GM18907 (cell line): ENCODE measurements at regions not wholly inside any gene's neighbourhood (a gene's known extent, or its start where the extent isn't known, plus 50 kb on each side); places are given as distances from the start of the nearest gene placed in this dataset.

Experiments
- ATAC-seq: cut with Tn5 transposase; IDR thresholded peaks from one replicate; pipeline ENCODE4 v1.9.1; 2021; ENCODE audit warnings: mild to moderate bottlenecking, moderate library complexity; ENCODE audit not compliant: unreplicated experiment

DNA sequence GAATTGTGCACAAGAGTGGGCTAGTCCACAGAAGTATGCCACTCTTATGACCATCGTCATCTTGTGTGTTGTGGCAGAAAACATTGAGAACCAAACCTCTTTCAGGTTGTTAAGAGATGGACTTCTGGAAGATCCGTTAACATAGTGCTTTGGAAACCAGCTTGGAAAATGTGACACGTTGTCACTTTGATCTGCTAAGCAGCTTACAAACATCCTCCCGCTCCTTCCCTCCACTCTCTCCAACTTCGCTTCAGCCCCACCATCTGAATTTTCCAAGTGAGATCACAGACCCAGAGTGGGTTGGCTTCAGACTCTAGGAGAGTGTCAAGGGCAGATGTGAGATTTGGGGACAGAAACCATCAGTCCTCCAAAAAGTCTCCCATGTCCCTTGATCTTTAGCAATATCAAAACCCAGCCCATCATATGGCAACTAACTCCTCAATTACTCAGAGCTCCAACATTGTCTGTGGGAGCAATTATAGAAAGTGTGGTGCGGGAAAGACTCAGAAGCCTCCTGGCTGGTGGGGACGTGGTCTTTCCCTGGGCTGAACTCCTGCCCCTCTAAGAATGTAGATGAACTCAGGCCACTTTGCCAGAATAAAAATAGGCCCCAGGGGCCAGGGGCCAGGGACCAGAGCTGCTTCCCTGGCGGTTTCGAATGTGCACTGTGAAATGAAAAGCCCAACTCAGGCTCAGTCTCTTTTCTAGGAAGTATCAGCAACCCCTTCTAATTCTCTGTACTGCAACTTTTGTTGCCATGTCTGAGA, 129.5 kb downstream of the SLC38A6 start:
- ATAC-seq, result no peak

DNA sequence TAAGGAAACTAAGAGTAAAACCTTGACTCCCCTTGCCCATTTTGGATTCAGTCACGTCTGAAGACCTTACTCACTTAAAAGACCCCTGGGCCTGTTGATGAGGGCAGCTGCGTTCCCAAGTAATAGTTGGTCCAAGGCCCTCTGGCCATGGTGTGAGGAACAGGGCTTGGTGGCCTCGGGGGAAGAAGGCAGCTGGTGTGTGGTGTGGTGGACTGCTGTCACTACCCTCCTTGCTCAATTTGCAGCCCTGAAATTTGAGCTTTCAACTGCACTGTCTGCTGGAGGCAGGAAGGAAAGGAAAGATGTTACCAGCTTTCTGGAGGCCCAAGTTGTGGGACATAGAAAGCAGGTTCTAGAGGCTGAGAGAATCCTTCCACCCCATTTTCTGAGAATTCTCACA, 128.2 kb downstream of the SLC38A6 start:
- ATAC-seq, result no peak

DNA sequence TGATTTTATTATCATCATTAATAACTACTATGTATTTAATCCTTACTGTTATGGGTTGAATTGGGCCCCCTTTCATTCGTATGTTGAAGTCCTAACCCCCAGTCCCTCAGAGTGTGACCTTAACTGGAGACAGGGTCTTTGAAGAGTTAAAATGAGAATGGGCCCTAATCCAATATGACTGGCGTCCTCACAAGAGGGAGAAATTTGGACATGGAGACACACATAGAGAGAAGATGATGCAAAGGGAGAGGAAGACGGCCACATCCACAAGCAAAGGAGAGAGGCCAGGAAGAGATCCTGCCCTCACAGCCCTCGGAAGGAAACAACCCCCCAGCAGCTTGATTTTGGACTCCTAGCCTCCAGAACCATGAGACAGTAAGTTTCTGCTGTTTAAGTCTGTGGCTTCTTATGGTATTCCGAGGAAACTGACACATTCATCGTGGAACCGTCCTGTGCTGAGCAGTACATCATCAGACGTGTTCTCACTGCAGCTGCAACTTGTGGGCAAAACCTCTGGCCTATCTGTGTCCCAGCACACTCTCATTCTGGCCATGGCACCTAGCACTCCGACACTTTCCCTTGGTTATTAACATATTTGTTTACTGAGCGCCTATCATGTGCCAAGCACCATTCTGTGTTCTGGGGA, 127.6 kb downstream of the SLC38A6 start:
- ATAC-seq, result no peak

DNA sequence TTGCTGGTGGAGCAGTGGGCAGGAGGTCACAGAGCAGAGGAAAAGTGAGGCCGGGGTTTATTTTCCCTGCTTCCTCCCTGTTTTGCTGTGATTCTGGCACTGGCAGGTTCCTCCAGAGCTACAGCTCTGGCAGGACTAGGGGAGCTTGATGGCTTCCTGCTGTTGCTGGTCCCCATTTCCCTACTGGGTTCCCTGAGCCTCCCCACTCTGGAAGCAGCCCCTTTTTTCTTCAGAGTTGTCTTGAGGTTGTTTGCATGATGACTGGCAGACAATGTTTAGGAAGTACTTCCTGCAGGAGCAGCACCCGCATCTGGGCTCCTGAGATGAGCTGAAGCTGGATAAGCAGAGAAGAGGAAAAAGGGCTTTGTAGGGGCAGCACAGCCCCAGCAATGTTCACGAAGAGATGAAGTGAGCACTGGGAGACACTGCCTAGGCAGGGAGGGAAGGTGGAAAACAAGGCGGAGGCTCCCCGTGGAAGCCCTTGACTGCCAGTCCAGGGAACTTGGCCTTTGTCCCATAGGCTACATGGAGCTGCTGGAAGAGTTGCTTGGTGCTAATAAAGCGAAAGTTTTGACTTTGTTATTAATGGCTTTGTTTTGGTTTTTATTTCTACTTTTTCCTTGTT, 126.9 kb downstream of the SLC38A6 start:
- no peak for ATAC-seq

DNA sequence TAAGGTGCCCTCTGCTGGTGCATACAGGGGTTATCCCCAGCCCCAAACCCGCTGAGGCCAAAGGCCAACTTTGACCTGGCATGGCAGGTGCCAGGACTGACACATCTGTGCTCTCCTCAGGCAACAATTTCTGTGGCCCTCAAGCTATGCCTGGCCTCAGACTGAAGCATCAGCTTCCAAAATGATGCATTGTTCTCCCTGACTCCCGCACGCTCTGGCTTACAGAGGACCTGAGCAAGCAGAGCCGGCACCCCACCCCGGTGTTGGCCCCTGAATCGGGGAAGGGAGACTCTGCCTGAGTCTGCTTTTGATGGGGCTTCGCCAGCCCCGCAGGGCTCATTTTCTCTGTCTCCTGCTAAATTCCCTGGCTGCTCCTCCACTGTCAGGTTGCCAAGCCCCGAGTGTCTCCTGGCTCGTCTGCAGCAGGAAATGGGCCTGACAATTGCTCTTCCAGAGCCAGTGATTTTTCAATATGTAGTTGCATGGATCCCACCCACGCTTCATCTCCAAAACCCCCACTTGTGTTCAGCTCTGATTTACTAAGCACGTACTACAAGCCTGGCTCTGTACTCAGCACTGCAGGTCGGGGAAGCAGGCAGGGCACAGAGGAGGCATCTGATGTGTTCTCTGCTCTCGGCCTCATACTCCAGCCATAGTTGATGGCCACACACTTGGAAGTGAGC, 126.1 kb downstream of the SLC38A6 start:
- ATAC-seq, result no peak

DNA sequence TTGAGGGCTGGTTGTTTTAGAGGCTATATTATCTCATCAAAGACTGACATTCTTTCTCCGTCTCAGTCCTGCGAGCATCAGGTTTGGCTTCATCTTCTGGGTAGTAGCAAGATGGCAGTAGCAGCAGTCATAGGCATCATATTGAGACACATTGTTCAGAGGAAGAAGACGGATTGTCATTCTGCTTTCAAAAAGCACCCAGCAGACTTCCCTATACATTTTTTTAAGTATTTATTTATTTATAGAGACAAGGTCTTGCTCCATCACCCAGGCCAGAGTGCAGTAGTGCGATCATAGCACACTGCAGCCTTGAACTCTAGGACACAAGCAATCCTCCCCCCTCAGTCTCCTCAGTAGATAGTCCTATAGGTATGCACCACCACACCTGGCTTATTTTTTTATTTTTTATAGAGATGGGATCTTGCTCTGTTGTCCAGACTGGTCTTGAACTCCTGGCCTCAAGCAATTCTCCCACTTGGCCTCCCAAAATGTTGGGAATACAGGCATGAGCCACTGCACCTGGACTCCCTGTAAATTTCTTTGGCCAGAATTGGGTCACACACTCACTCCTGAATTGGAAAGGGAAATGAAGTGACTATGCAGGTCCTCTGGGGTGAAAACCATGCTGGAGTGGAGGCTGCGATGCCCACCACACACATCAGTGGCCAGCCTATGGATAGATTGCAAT, 125.4 kb downstream of the SLC38A6 start:
- no peak for ATAC-seq

DNA sequence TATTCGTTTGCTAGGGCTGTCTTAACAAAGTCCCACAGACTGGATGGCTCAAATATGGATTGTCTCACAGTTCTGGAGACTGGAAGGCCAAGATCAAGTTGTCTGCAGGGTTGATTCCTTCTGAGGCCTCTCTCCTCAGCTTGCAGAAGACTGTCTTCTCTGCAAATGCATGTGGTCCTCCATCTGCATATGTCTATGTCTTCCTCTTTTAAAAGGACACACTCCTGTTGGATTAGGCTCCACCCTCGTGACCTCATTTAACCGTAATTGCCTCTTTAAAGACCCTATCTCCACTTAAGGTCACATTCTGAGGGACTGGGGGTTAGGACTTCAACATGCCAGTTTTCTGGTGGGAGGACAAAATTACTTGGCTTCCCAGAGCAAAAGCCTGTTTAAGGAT, 123.3 kb downstream of the SLC38A6 start:
- ATAC-seq, result no peak

DNA sequence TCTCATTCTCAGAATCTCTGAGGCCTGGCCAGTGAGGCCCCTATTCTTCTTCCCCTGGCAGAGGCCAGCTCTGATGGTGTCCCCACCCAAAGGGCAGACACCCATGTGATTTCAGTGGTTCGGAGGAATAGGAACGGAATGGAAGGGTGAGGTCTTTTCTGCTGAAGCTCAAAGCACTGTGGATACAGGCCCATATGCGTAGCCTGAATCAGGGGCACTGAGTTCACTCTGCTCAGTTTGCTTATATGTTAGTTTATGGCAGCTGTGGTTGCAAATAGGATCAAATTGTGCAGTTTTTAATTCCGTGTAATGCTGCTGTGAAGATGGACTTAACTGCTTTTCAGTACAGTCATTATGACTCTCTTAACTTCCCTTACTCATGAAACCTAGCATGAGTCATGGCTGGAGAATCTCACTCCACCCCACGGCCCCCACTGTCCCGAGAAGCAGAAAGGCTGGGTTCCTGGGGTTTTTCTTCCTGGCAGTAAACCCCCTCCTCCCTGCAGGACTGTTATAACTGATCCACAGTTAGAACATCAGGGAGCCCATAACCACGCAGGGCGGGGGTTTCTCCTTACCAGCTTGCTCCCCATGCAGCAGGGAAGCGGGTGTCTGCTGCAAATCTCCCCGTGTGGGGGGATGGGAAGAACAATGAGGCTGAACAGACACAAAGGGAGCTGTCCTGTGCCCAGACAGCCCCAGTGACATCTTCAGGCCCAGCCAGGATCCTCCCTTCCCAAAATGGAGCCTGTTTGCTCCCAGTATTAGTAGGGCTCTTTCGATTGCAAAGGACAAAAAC, 122.7 kb downstream of the SLC38A6 start:
- ATAC-seq, result peak; percentile 71

DNA sequence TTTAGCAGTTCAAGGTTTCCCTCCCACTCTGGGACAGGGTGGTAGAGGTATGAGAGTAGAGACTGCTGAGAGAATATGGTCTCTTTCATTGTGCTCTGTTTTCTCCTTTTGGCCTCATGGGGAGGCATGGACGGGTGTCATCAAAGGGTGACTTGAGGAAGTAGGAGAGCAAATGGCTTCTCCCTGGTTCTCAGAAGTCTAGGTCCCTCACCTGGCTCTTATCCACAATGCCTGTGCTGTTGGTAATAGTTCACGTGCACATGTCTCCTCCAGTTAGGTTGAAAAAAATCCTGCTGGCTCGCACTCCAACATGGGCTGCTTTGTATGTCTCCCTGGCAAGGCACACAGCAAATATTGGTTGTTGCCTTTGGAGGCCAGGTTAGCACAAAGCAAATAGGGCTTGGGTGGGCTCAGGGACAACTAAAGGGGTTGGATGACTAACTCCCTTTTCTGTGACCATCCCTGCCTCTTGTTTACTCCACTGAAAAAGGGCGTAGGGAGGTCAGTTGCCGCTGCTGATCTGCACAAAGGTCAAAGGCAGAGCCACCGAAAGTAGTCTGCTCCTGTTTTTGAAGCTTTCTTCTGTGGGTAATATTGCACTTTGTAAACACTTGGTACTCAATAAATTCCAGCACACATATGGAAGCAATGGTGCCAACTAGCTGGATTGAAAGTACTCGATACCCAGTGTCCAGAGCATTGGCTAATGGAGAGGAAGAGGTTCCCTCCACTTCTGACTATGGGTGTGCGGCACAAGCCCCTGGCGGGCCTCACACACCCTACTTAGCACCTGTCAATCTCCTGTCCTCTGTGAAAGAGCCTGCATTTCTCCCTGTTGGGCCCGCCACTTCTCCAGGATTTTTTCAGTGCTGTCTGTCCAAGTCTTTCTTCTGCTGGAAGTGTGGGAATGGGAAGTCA, 121.8 kb downstream of the SLC38A6 start:
- no peak for ATAC-seq
